Astrocyte of the spinal cord (primary cell): ENCODE measurements at regions not wholly inside any gene's neighbourhood (a gene's known extent, or its start where the extent isn't known, plus 50 kb on each side); places are given as distances from the start of the nearest gene placed in this dataset.

Experiments
- DNase-seq: peaks from one replicate; pipeline ENCODE4 v3.0.0; 2011; ENCODE audit warnings: low read depth, low spot score
- H3K4me3 ChIP-seq: 2 replicates; pipeline ENCODE4 v1.5.1; 2011; ENCODE audit warnings: low read depth, mild to moderate bottlenecking, low read length, moderate library complexity
- CTCF ChIP-seq: IDR thresholded peaks from 2 replicates; pipeline ENCODE4 v1.5.1; 2012; ENCODE audit warnings: low read depth, mild to moderate bottlenecking, low read length, inconsistent platforms
- in situ Hi-C: cut with HindIII; loops from 2 replicates; pipeline ENCODE4 v1.10.0; 2017; ENCODE audit warnings: low sequenced_read_pairs

- TF ChIP-seq CTCF, result no peak
- in situ Hi-C loops, result no loop called here
- no peak for DNase-seq
- H3K4me3 ChIP-seq, result no peak overlapping the region
These were observed 312.5 kb downstream of the PSAT1 start for GRCh38 chr9:78609450-78609849.

GRCh38 chr9:78612091-78612490, 315.2 kb downstream of the PSAT1 start:
- no peak overlapping the region for H3K4me3 ChIP-seq
- TF ChIP-seq CTCF, result no peak
- in situ Hi-C loops, result no loop called here
- DNase-seq, result peak; percentile 47

GRCh38 chr9:78613006-78613405, 316.1 kb downstream of the PSAT1 start:
- in situ Hi-C loops, result no loop called here
- no peak for DNase-seq
- no peak overlapping the region for H3K4me3 ChIP-seq
- TF ChIP-seq CTCF, result no peak

GRCh38 chr9:78614892-78615291, 318.0 kb downstream of the PSAT1 start:
- in situ Hi-C loops, result no loop called here
- no peak overlapping the region for H3K4me3 ChIP-seq
- no peak for TF ChIP-seq CTCF
- DNase-seq, result no peak

- H3K4me3 ChIP-seq, result no peak overlapping the region
- DNase-seq, result no peak
These were observed 318.4 kb downstream of the PSAT1 start for GRCh38 chr9:78615372-78615771.

GRCh38 chr9:78618735-78619134, 321.8 kb downstream of the PSAT1 start:
- no peak for DNase-seq
- no peak for TF ChIP-seq CTCF
- in situ Hi-C loops, result no loop called here
- no peak overlapping the region for H3K4me3 ChIP-seq

More at GRCh38 chr9:78615372-78615771, 318.4 kb downstream of the PSAT1 start:
- in situ Hi-C loops, result no loop called here
- TF ChIP-seq CTCF, result no peak

- DNase-seq, result no peak
- TF ChIP-seq CTCF, result no peak
- in situ Hi-C loops, result no loop called here
- no peak overlapping the region for H3K4me3 ChIP-seq
These were observed 323.4 kb downstream of the PSAT1 start for GRCh38 chr9:78620303-78620702.
